Kidney capillary endothelial cell (primary cell): ENCODE measurements at regions not wholly inside any gene's neighbourhood (a gene's known extent, or its start where the extent isn't known, plus 50 kb on each side); places are given as distances from the start of the nearest gene placed in this dataset.
"Not testable (repeated sequence)": the region's sequence is repeated elsewhere in the genome, so short reads cannot be mapped to it uniquely, and the experiment has no call there.

Experiments
- DNase-seq: peaks from one replicate; pipeline ENCODE4 v3.0.0-alpha.2; 2018; ENCODE audit warnings: low spot score

GRCh38 chr2:13413989-13414388, 697.3 kb downstream of the TRIB2 start:
- DNase-seq = no peak

DNA sequence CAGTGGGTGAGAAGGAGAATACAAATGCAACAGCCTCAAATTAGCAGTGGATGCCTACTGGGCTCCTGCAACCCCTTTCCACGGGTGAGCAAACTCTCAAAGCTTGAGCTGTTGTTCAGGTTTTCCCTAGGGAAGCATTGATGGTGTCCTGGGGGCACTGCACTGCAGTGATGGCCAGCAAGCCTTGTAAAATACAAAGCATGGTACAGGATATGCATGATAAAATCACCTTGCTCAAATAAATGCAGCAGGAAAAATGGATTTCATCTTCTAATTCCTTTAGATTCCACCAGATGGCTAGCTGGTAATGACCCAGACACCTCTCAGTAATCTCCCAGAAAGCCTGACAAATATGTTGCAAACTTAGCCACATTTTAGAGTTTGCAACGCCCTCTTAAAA, 698.2 kb downstream of the TRIB2 start:
- DNase-seq = no peak

- no peak for DNase-seq
Measured at GRCh38 chr2:13433954-13434353, 717.2 kb downstream of the TRIB2 start.

DNA sequence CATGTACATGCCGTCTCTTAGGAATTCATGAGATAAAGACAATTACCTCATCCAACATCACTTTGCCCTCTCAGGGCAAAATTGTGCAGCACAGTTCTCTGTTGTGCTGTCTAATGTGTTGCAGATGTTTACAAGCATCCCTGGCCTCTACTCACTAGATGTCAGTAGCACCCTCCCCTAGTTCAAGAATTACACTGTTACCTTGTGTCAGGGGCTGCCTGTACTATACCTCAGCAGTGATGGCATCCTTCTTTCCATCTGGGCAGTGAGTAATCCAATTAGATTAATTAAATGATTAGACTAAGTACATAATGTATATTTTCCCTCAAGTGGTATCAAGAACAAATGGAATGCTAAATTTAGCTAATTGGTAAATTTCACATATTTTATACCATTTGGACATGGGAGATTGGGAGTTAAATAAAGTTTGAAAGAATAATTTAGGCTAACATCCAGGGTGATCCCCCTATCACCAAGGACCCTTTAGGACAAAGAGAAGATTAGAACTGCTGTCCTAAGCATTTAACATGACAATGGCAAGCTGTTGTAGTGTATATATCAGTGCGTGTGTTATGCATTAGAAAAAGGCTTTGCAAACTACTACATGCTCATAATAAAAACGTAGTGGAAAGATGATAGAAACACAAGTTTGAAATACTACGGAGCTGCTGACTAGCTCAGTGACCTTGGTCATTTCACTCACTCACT, 727.0 kb downstream of the TRIB2 start:
- DNase-seq = not testable (repeated sequence)

GRCh38 chr2:13462464-13462863, 745.7 kb downstream of the TRIB2 start:
- no peak for DNase-seq

DNA sequence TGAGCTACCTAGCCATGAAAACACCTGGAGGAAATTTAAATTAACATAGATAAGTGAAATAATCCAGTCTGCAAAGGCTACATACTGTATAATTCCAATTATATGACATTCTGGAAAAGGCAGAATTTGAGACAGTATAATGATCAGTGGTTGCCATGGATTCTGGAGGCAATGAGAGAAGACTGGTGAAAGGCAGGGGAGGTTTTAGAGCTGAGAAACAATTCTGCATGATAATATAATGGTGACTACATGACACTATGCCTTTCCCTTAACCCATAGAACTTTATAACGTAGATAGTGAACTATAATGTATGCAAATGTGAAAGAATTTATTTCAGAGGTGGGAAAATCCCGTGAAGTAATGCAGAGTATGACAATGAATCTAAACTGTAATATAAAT, 749.3 kb downstream of the TRIB2 start:
- no peak for DNase-seq

- no peak for DNase-seq
Measured at GRCh38 chr2:13474538-13474937, 757.8 kb downstream of the TRIB2 start.

DNA sequence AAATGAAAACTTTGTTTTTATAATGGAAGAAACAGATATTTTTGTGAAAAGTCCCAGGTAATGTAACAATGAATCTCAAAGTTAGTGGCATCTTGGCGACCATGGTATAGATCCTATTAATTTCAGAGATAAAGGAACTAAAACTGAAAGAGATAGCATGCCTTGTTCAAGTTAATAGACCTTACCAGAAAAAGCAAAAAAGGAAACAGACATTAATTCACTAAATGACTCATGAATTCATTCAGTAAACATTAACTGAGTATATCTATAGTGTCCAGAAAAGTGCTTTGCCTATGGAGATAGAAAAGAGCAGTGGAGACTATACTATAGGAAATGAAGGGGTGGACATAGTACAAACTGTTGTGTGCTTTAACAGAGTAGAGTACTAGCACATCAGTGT, 763.3 kb downstream of the TRIB2 start:
- no peak for DNase-seq

DNA sequence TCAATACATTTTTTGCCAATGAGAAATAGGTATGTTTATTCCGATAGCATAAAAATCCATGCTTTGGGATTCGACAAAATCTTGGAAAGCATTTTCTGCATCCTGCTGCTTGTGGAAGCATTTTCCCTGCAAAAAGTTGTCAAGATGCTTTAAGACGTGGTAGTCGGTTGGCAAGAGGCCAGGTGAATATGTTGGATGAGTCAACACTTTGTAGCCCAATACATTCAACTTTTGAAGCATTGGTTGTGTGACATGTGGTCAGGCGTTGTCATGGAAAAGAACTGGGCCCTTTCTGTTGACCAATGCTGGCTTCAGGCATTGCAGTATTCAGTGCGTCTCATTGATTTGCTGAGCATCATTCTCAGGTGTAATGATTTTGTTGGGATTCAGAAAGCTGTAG, 764.5 kb downstream of the TRIB2 start:
- no peak for DNase-seq

DNA sequence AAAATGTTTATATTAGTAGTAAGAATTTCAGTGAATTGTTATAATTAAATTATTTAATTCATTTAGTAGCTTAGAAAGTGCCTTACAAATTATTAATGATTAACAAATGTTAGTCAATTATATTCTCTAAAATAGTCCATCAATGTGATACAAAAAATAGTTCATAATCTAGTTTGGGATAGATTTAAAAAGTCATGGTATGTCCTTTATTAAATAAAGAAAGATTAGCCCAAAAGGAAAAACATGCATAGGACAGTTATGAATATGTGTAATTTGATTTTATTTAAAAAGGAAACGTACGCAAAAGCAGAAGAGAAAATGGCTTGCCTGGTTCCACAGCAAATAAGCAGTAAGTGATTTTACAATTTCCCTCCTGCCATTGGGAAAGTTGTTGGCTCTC, 768.5 kb downstream of the TRIB2 start:
- DNase-seq = no peak

GRCh38 chr2:13488965-13489364, 772.2 kb downstream of the TRIB2 start:
- DNase-seq = no peak

- DNase-seq = no peak
Measured at GRCh38 chr2:13492262-13492661, 775.5 kb downstream of the TRIB2 start.

DNA sequence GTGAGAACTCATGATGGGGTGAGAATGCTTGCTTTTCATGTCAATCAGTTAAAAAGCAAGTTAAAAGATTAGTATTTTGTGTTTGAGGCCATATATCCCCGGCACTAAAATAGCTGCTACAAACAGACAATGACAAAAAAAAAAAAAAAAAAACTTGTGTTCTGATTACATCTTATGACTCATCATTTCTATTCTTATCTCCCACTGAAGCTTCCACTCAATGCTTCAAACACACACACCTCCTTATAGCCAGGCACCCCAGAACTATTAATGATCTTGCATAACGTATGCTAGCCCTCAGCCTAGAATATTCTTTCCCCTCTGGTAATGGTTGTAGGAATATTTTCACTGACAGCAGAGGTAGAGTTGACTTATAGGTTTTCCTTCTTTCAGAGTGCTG, 778.3 kb downstream of the TRIB2 start:
- DNase-seq = no peak

- no peak for DNase-seq
Measured at GRCh38 chr2:13504808-13505207, 788.1 kb downstream of the TRIB2 start.

DNA sequence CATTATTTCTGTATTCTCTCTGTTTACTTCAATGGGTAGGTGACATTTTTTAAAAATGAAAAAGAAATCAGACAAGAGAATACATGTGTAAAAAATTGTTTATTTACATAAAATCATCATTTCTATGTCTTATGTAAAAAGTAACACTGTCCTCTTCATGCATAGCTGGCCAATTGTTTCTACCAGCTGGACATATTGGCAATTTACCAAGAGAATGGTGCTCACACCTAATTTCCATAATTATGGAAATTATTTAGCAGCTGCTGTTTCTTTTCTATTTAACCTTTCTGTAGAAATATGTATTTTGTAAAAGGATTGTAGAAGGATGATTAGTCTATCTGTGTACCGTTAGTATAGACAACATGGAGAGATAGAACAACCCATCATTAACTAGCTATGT, 791.9 kb downstream of the TRIB2 start:
- DNase-seq = no peak

GRCh38 chr2:13515254-13515653, 798.5 kb downstream of the TRIB2 start:
- DNase-seq = no peak

DNA sequence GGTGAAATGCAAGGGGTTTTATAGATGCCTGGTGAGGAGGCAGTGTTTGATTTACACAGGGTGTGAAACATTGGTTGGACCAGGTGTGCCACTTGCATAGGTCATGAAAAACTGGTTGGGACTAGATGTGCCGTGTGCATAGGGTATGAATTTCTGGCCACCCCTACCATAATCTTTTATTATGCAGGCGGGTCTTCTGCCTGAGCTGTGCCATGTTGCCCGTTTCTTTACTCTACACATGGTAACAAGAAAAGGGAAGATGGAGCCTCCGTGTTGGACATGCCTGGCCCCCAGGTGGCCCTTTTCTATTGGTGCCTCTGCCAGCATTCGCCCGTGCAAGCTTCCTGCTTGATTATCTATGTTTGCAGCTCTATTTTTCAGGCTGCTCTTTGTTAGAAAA, 805.4 kb downstream of the TRIB2 start:
- no peak for DNase-seq

- DNase-seq = no peak
Measured at GRCh38 chr2:13522917-13523821, 806.4 kb downstream of the TRIB2 start.

DNA sequence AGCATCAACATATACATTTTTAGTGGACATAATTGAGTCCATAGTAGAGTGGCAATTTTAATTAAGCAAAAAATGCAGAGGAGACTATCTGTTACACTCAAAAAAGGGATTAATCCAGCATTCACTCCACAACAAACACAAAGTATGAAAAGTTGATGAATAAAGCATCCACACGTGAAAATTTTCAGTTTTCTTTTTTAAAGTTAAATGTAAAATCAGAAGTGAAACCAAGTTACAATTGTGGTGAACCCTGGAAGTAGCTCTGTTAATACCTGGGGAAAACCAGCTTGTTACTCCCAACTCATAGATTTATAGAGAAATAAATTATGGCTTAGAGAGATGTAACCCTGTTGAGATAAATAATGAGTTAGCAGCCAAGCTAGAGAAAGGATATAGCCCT, 807.8 kb downstream of the TRIB2 start:
- DNase-seq = no peak

- not testable (repeated sequence) for DNase-seq
Measured at GRCh38 chr2:13531735-13532410, 815.1 kb downstream of the TRIB2 start.

DNA sequence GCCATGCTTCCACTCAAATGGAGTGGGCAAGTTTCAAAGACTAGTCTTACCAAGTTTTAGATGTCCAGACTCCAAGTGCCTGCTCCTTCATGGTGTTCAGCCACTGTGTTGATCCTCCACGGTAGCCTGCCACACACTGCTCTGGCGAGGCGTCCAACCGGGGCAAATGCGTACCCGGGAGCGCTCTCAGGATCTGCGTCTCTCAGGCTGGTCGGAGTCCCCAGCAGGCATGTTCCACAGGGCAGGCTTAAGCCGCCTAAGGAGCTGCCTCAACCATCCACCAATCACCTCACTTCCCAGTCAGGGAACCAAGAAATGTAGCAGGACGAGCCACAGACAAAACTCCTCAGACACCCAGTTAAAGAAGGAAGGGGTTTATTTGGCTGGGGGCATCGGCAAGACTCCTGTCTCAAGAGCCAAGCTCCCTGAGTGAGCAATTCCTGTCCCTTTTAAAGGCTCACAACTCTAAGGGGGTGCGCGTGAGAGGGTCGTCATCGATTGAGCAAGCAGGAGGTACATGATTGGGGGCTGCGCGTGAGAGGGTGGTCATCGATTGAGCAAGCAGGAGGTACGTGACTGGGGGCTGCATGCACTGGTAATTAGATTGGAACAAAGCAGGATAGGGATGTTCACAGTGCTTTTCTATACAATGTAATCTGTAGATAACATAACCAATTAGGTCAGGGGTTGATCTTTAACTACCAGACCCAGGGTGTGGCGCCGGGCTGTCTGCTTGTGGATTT, 816.2 kb downstream of the TRIB2 start:
- not testable (repeated sequence) for DNase-seq

DNA sequence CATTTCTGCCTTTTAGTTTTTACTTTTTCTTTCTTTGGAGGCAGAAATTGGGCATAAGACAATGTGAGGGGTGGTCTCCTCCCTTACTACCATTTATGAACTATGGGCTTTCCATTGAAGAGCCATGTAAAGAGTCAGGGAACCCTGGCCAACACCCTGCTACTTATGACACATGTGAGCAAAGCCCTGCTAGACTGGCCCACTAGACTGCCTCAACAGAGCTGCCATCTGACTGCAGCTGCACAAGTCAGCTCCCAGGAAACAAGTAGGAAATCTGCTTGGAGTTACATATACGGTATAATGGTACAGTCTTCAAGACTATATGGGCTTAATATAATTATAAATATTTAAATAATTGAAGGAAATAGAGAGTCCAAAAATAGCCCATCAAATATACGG, 816.8 kb downstream of the TRIB2 start:
- DNase-seq = no peak
